Adrenal gland (tissue), 5 donors: ENCODE measurements at regions not wholly inside any gene's neighbourhood (a gene's known extent, or its start where the extent isn't known, plus 50 kb on each side); places are given as distances from the start of the nearest gene placed in this dataset.

ENCODE experiments used
- CTCF ChIP-seq, 6 experiments: fragments of 450-650 bp in 4 of 6; fragments of 200-600 bp in 2 of 6; sonication (generic) in 1 of 6; IDR thresholded peaks; 1 replicate in 5 of 6; 2 replicates in 1 of 6; pipeline versions ENCODE4 v1.5.1 to v1.8.0; 2016 to 2021; ENCODE audit warnings: antibody characterized with exemption in 6 of 6, mild to moderate bottlenecking in 2 of 6, moderate library complexity in 1 of 6
- POLR2A ChIP-seq, 2 donors: fragments of 450-650 bp; IDR thresholded peaks; one replicate each; pipeline ENCODE4 v1.6.1; 2017; ENCODE audit warnings: antibody characterized with exemption in 2 of 2, mild to moderate bottlenecking in 2 of 2, moderate library complexity in 1 of 2
- donor health status: DM: no; HTN: no; CAD: no.

DNA sequence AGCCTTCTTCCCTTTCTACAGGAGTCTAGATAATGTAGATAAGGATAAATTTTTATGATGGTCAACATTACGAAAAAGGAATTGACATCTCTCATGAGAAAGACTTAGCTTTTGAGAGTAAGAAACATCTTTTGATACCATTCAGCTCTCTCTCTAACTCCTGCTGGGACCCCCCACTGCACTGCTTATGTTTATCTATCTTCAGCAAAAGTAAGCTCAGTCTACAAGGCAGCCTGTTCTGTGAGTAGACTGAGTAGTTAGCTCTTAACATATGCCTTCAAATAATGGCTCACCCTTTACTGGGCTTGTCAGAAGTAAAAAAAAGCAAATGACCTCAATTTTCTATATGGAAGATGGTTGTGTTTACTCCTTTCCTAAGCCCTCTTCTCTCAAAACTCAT lies 372.2 kb upstream of the CDH11 start:
- TF ChIP-seq CTCF (IDR thresholded peaks at IDR 0.05) (no peak), POLR2A (IDR thresholded peaks at IDR 0.05) (no peak)
